ENCODE measurements at regions not wholly inside any gene's neighbourhood (a gene's known extent, or its start where the extent isn't known, plus 50 kb on each side); places are given as distances from the start of the nearest gene placed in this dataset.
A peak's percentile ranks its signal among the peaks of the same experiment; 100 is the strongest.

DNA sequence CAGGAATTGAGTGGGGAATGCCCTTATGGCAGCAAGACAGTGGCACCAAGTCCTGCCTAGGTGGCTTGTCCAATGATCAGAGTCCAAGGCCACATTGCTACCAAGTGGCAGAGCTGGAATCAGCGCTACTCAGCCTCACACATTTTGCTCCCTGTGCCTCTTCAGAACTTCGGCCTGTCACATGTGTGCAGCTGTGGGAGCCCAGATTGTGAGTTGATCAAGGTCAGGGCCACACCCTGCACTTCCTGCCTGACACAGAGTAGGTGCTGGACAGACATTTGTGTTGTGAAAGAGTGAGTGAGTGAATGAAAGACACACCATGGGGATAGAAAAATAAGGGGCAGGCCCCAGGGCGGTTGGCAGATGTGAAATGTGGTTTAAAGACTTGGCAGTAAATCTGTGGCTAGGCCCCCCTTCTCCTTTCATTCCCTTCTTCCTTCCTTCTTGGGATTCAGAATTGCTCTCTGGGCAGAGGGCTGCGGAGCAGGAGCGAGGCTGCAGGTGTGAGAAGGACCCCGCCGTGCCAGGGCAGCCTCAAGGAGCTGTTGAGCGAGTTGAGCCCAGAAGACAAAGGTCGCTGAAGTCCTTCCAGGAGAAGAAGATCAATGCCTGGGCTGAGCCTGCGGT, 83.5 kb downstream of the SLC25A47 start:
- TF ChIP-seq, protein P1, sequence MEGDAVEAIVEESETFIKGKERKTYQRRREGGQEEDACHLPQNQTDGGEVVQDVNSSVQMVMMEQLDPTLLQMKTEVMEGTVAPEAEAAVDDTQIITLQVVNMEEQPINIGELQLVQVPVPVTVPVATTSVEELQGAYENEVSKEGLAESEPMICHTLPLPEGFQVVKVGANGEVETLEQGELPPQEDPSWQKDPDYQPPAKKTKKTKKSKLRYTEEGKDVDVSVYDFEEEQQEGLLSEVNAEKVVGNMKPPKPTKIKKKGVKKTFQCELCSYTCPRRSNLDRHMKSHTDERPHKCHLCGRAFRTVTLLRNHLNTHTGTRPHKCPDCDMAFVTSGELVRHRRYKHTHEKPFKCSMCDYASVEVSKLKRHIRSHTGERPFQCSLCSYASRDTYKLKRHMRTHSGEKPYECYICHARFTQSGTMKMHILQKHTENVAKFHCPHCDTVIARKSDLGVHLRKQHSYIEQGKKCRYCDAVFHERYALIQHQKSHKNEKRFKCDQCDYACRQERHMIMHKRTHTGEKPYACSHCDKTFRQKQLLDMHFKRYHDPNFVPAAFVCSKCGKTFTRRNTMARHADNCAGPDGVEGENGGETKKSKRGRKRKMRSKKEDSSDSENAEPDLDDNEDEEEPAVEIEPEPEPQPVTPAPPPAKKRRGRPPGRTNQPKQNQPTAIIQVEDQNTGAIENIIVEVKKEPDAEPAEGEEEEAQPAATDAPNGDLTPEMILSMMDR (IDR thresholded peaks at IDR 0.05; ENCODE audit: unreplicated experiment): no peak
- Mint-ChIP-seq H3K4me3 (ENCODE audit: unreplicated experiment) (no peak overlapping the region), H3K4me1 (ENCODE audit: insufficient read depth, unreplicated experiment) (peaks cover 40% of the 10 kb centered on the region), H3K27ac (ENCODE audit: low read depth, unreplicated experiment) (peak overlapping the region; percentile 79), H3K9me3 (ENCODE audit: unreplicated experiment) (no peaks in the 10 kb centered on the region), H3K27me3 (ENCODE audit: insufficient read depth, unreplicated experiment) (no peaks in the 10 kb centered on the region), H3K36me3 (ENCODE audit: insufficient read depth, unreplicated experiment) (peaks cover 14% of the 10 kb centered on the region)
- peak; percentile 81 for DNase-seq (ENCODE audit: unreplicated experiment)
- ChIA-PET POLR2A (interaction anchor here (0.5 to 3.9 kb wide), 6 partner anchors 8 to 105 kb away, joined by 3 to 14 read pairs (median 5); a partner anchor contains a TSS), CTCF (interaction anchor here (0.6 to 4.4 kb wide), 8 partner anchors 11 to 252 kb away, joined by 3 to 18 read pairs (median 6); no protein-coding TSS in a partner anchor)
- intact Hi-C loops (cut with micrococcal nuclease): no loop called here
- no TSS peak for BruUV-seq (replicated peaks)

DNA sequence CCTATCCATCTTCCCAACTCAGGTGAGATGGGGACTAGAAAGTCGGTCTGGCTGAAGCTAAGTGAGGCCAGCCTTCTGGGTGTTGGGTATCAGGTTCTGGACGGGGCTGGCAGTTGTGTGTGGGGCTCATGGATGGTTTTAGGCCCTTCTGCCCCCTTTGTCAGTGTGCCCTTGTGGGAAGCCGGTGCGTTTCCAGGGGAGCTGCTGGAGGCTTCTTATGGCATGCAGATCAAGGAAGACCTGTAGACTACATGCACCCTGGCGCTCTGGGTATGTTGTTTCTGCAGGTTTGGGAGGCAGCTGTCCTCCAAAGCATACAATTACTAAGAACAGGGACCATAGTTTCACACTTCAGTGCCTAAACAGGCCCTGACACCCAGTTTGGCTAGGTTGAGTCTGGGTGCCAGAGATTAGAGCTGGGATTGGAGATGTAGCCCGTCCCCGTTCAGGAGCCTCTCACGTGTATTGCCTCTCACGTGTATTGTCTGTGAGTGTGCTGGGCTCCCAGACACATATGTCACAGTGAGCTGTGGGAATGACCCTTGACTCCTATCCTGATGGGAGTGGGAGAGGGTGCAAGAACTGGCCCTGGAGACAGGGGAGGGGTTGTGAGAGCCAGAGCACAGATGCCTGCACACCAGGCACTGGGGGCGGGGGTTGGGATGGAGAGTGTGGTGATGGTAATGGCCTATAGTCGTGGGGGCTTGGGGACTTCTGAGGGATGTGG, 84.4 kb downstream of the SLC25A47 start:
- TF ChIP-seq, protein P1 (IDR thresholded peaks at IDR 0.05; ENCODE audit: unreplicated experiment): no peak
- Mint-ChIP-seq H3K36me3 (ENCODE audit: insufficient read depth, unreplicated experiment) (peaks cover 9% of the 10 kb centered on the region), H3K27me3 (ENCODE audit: insufficient read depth, unreplicated experiment) (no peaks in the 10 kb centered on the region), H3K27ac (ENCODE audit: low read depth, unreplicated experiment) (peak overlapping the region; percentile 85), H3K4me3 (ENCODE audit: unreplicated experiment) (no peak overlapping the region), H3K9me3 (ENCODE audit: unreplicated experiment) (no peaks in the 10 kb centered on the region), H3K4me1 (ENCODE audit: insufficient read depth, unreplicated experiment) (peaks cover 36% of the 10 kb centered on the region)
- intact Hi-C loops (cut with micrococcal nuclease): no loop called here
- CTCF ChIA-PET: interaction anchor here (0.6 to 4.4 kb wide), 9 partner anchors 10 to 241 kb away, joined by 3 to 18 read pairs (median 3); no protein-coding TSS in a partner anchor
- no TSS peak for BruUV-seq (replicated peaks)
- DNase-seq (ENCODE audit: unreplicated experiment): no peak
- POLR2A ChIA-PET: interaction anchor here (0.5 to 3.9 kb wide), 8 partner anchors 9 to 355 kb away, joined by 3 to 14 read pairs (median 4); a partner anchor contains a TSS

DNA sequence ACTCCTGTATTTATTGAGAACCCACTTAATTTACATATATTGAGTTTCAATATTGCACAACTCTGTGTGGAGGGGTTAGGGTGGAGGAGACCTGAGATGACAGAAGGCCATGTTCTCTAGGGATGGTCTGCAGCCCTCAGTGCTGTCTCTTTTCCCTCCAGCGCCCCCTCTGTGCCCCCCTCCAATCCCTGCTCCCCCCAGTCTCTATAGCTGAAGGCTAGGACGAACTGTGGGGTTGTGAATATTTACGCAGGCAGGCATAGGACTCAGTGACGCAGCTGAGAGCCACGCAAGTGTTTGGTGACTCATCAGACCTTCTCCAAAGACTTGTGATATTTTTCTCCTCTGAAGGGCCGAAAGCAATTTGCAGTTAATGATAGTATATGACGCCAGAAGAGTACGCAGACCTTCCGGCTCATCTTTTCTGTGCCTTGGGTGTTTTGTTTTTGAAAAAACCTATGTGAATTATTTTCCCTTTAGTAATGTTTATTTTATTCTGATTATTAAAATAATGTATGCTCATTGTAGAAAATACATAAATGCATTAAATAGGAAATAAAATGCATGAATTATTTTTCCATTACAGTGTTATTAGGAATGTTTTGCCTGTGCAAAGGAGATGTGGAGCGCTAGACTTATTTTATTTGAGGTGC, 85.3 kb downstream of the SLC25A47 start:
- Mint-ChIP-seq H3K27me3 (ENCODE audit: insufficient read depth, unreplicated experiment) (no peaks in the 10 kb centered on the region), H3K4me3 (ENCODE audit: unreplicated experiment) (peak overlapping the region; percentile 16), H3K4me1 (ENCODE audit: insufficient read depth, unreplicated experiment) (peaks cover 36% of the 10 kb centered on the region), H3K27ac (ENCODE audit: low read depth, unreplicated experiment) (peak overlapping the region; percentile 85), H3K9me3 (ENCODE audit: unreplicated experiment) (no peaks in the 10 kb centered on the region), H3K36me3 (ENCODE audit: insufficient read depth, unreplicated experiment) (peaks cover 9% of the 10 kb centered on the region)
- intact Hi-C loops (cut with micrococcal nuclease): no loop called here
- ChIA-PET POLR2A (interaction anchor here (0.6 to 3.9 kb wide), 7 partner anchors 10 to 194 kb away, joined by 3 to 14 read pairs (median 5); no protein-coding TSS in a partner anchor), CTCF (interaction anchor here (0.6 to 4.4 kb wide), 8 partner anchors 9 to 136 kb away, joined by 3 to 18 read pairs (median 6); no protein-coding TSS in a partner anchor)
- TF ChIP-seq, protein P1 (IDR thresholded peaks at IDR 0.05; ENCODE audit: unreplicated experiment): no peak
- BruUV-seq (replicated peaks): no TSS peak
- DNase-seq (ENCODE audit: unreplicated experiment): peak; percentile 82

DNA sequence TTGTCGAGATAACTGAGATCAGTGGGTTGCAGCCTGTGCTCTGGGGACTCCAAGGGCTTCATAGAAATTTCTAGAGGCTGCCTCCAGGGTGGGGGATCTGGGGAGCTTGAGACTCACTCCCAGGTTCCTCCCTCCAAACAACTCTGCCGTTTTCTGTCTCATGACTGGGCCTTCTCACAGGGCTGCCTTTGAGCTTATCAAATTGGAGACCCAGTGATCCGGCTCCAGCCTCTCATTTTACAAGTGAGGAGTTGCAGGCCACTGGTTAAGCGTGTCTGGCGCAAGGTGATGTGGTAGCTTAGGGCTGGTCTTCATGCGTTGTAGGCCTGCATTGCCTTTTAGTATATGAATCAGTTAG, 85.8 kb downstream of the SLC25A47 start:
- Mint-ChIP-seq H3K4me3 (ENCODE audit: unreplicated experiment) (no peak overlapping the region), H3K36me3 (ENCODE audit: insufficient read depth, unreplicated experiment) (peaks cover 9% of the 10 kb centered on the region), H3K4me1 (ENCODE audit: insufficient read depth, unreplicated experiment) (peaks cover 36% of the 10 kb centered on the region), H3K27ac (ENCODE audit: low read depth, unreplicated experiment) (peak overlapping the region; percentile 85), H3K9me3 (ENCODE audit: unreplicated experiment) (no peaks in the 10 kb centered on the region), H3K27me3 (ENCODE audit: insufficient read depth, unreplicated experiment) (no peaks in the 10 kb centered on the region)
- intact Hi-C loops (cut with micrococcal nuclease): no loop called here
- TF ChIP-seq, protein P1 (IDR thresholded peaks at IDR 0.05; ENCODE audit: unreplicated experiment): no peak
- no peak for DNase-seq (ENCODE audit: unreplicated experiment)
- POLR2A ChIA-PET: interaction anchor here (0.6 to 3.9 kb wide), 9 partner anchors 8 to 194 kb away, joined by 3 to 14 read pairs (median 4); no protein-coding TSS in a partner anchor
- CTCF ChIA-PET: interaction anchor here (1.8 to 4.4 kb wide), 3 partner anchors 9 to 24 kb away, joined by 5 to 18 read pairs (median 16); no protein-coding TSS in a partner anchor
- no TSS peak for BruUV-seq (replicated peaks)
